Common myeloid progenitor, CD34-positive (primary cell): ENCODE measurements at regions not wholly inside any gene's neighbourhood (a gene's known extent, or its start where the extent isn't known, plus 50 kb on each side); places are given as distances from the start of the nearest gene placed in this dataset.

Experiments
- CTCF ChIA-PET: fragments of 350-600 bp; sonication (Branson Sonifier 250); formaldehyde crosslinking; loops from one replicate; lab custom pipeline; 2021; ENCODE audit warnings: antibody characterized with exemption; lab: Charles Lee
- POLR2A ChIA-PET: fragments of 350-600 bp; sonication (Branson Sonifier 250); formaldehyde crosslinking; loops from one replicate; lab custom pipeline; 2021; ENCODE audit warnings: antibody characterized with exemption; lab: Charles Lee
- DNase-seq, 3 donors: peaks; one replicate each; pipeline versions ENCODE4 v3.0.0 to v3.0.0-alpha.2; 2013
- H3K27ac ChIP-seq, 2 experiments: 1 replicate in 1 of 2; 2 replicates in 1 of 2; pipeline ENCODE4 v1.7.0; 2013; ENCODE audit warnings: inconsistent platforms in 2 of 2, low read length in 2 of 2, mild to moderate bottlenecking in 2 of 2, low read depth in 1 of 2, moderate library complexity in 1 of 2; ENCODE audit not compliant: severe bottlenecking in 2 of 2, insufficient read depth in 1 of 2, poor library complexity in 1 of 2
- H3K27me3 ChIP-seq, 5 experiments: replicated peaks in 2 of 5; 1 replicate in 3 of 5; 2 replicates in 2 of 5; pipeline versions ENCODE4 v1.6.1 to v1.7.0; 2013; ENCODE audit warnings: low read length in 4 of 5, mild to moderate bottlenecking in 2 of 5, moderate library complexity in 2 of 5, inconsistent platforms in 1 of 5; ENCODE audit not compliant: insufficient read depth in 5 of 5, control insufficient read depth in 4 of 5
- H3K36me3 ChIP-seq, 4 experiments: 1 replicate in 2 of 4; 2 replicates in 2 of 4; pipeline versions ENCODE4 v1.6.1 to v1.7.0; 2013; ENCODE audit warnings: low read length in 3 of 4, control low read depth in 1 of 4, mild to moderate bottlenecking in 1 of 4; ENCODE audit not compliant: control insufficient read depth in 4 of 4, insufficient read depth in 4 of 4
- H3K4me1 ChIP-seq, 4 experiments: 1 replicate in 3 of 4; 2 replicates in 1 of 4; pipeline versions ENCODE4 v1.6.1 to v1.7.1; 2013; ENCODE audit warnings: low read length in 3 of 4, mild to moderate bottlenecking in 3 of 4, control low read depth in 1 of 4, inconsistent platforms in 1 of 4, moderate library complexity in 1 of 4; ENCODE audit not compliant: control insufficient read depth in 4 of 4, insufficient read depth in 4 of 4; ENCODE audit errors: control extremely low read depth in 1 of 4
- H3K4me3 ChIP-seq, 7 experiments: 1 replicate in 4 of 7; 2 replicates in 3 of 7; pipeline versions ENCODE4 v1.5.1 to v1.7.0; 2013; ENCODE audit warnings: mild to moderate bottlenecking in 7 of 7, low read length in 6 of 7, moderate library complexity in 6 of 7, inconsistent platforms in 2 of 7, low read depth in 2 of 7, control low read depth in 1 of 7; ENCODE audit not compliant: insufficient read depth in 4 of 7, control insufficient read depth in 1 of 7; ENCODE audit errors: extremely low read depth in 1 of 7
- H3K9me3 ChIP-seq, 5 experiments: 1 replicate in 4 of 5; 2 replicates in 1 of 5; pipeline versions ENCODE4 v1.6.1 to v1.7.1; 2013; ENCODE audit warnings: low read length in 4 of 5, mild to moderate bottlenecking in 2 of 5, inconsistent platforms in 1 of 5, low read depth in 1 of 5, moderate library complexity in 1 of 5; ENCODE audit not compliant: control insufficient read depth in 4 of 5, insufficient read depth in 2 of 5; ENCODE audit errors: control extremely low read depth in 1 of 5
- WGBS: methylation state at CpG from one replicate; pipeline ENCODE4 v1.1.5; 2013; ENCODE audit not compliant: insufficient coverage; 5-methylcytosine and 5-hydroxymethylcytosine counted together

- no peaks in the 10 kb centered on the region for H3K9me3 ChIP-seq
- H3K27ac ChIP-seq: no peak overlapping the region
- H3K36me3 ChIP-seq: no peaks in the 10 kb centered on the region
- ChIA-PET POLR2A (no interaction called here), CTCF (no interaction called here)
- no peak for DNase-seq
- no CpG with 5 or more reads among the region's 2 CpGs for WGBS
- H3K27me3 ChIP-seq: no peaks in the 10 kb centered on the region
- H3K4me1 ChIP-seq: no peaks in the 10 kb centered on the region
- no peak overlapping the region for H3K4me3 ChIP-seq
Measured at GRCh38 chr4:85406185-85406584, 68.8 kb upstream of the ARHGAP24 start.

- CTCF ChIA-PET: no interaction called here
- DNase-seq: no peak
Measured at GRCh38 chr4:85407546-85407945, 67.4 kb upstream of the ARHGAP24 start.

GRCh38 chr4:85408301-85408700, 66.6 kb upstream of the ARHGAP24 start:
- Histone ChIP-seq H3K4me1 (no peaks in the 10 kb centered on the region), H3K4me3 (no peak overlapping the region), H3K9me3 (no peaks in the 10 kb centered on the region), H3K27me3 (no peaks in the 10 kb centered on the region), H3K36me3 (no peaks in the 10 kb centered on the region), H3K27ac (no peak overlapping the region)
- ChIA-PET POLR2A (interaction anchor here (0.6 kb wide), 1 partner anchor 56 kb away, joined by 3 read pairs; no protein-coding TSS in a partner anchor), CTCF (no interaction called here)
- WGBS: 100% methylated on average over 1 of the region's 1 CpG
- no peak for DNase-seq

More at GRCh38 chr4:85407546-85407945, 67.4 kb upstream of the ARHGAP24 start:
- H3K4me3 ChIP-seq: no peak overlapping the region
- WGBS: no CpG with 5 or more reads among the region's 3 CpGs
- no peaks in the 10 kb centered on the region for H3K4me1 ChIP-seq
- no peak overlapping the region for H3K27ac ChIP-seq
- H3K9me3 ChIP-seq: no peaks in the 10 kb centered on the region
- H3K36me3 ChIP-seq: no peaks in the 10 kb centered on the region
- POLR2A ChIA-PET: no interaction called here
- H3K27me3 ChIP-seq: no peaks in the 10 kb centered on the region

- Histone ChIP-seq H3K27ac (no peak overlapping the region), H3K4me3 (no peak overlapping the region), H3K9me3 (no peaks in the 10 kb centered on the region), H3K4me1 (no peaks in the 10 kb centered on the region), H3K36me3 (no peaks in the 10 kb centered on the region), H3K27me3 (no peaks in the 10 kb centered on the region)
- DNase-seq: no peak
- ChIA-PET POLR2A (no interaction called here), CTCF (no interaction called here)
- WGBS: 100% methylated on average over 2 of the region's 2 CpGs
Measured at GRCh38 chr4:85409251-85409650, 65.7 kb upstream of the ARHGAP24 start.

GRCh38 chr4:85411386-85411785, 63.6 kb upstream of the ARHGAP24 start:
- H3K4me3 ChIP-seq: no peak overlapping the region
- 100% methylated on average over 3 of the region's 5 CpGs for WGBS
- H3K9me3 ChIP-seq: no peaks in the 10 kb centered on the region
- ChIA-PET POLR2A (no interaction called here), CTCF (no interaction called here)
- H3K4me1 ChIP-seq: no peaks in the 10 kb centered on the region
- no peaks in the 10 kb centered on the region for H3K27me3 ChIP-seq
- no peaks in the 10 kb centered on the region for H3K36me3 ChIP-seq
- no peak for DNase-seq
- no peak overlapping the region for H3K27ac ChIP-seq

GRCh38 chr4:85414972-85415371, 60.0 kb upstream of the ARHGAP24 start:
- no peak overlapping the region for H3K27ac ChIP-seq
- ChIA-PET CTCF (no interaction called here), POLR2A (interaction anchor here (0.7 kb wide), 1 partner anchor 19 kb away, joined by 3 read pairs; no protein-coding TSS in a partner anchor)
- DNase-seq: no peak
- no peaks in the 10 kb centered on the region for H3K36me3 ChIP-seq
- no peak overlapping the region for H3K4me3 ChIP-seq
- H3K9me3 ChIP-seq: no peaks in the 10 kb centered on the region
- 74% methylated on average over 3 of the region's 3 CpGs for WGBS
- H3K4me1 ChIP-seq: no peaks in the 10 kb centered on the region
- no peaks in the 10 kb centered on the region for H3K27me3 ChIP-seq

GRCh38 chr4:85416094-85416493, 58.9 kb upstream of the ARHGAP24 start:
- no peak overlapping the region for H3K4me3 ChIP-seq
- H3K27me3 ChIP-seq: no peaks in the 10 kb centered on the region
- H3K9me3 ChIP-seq: no peaks in the 10 kb centered on the region
- 86% methylated on average over 1 of the region's 2 CpGs for WGBS
- ChIA-PET POLR2A (no interaction called here), CTCF (no interaction called here)
- no peak for DNase-seq
- H3K36me3 ChIP-seq: no peaks in the 10 kb centered on the region
- no peak overlapping the region for H3K27ac ChIP-seq
- H3K4me1 ChIP-seq: no peaks in the 10 kb centered on the region
